Right lobe of liver (tissue), 4 donors: ENCODE measurements at regions not wholly inside any gene's neighbourhood (a gene's known extent, or its start where the extent isn't known, plus 50 kb on each side); places are given as distances from the start of the nearest gene placed in this dataset.

ENCODE experiments used
- POLR2A ChIP-seq: fragments of 450-650 bp; IDR thresholded peaks from one replicate; pipeline ENCODE4 v1.6.1; 2017; ENCODE audit warnings: antibody characterized with exemption, mild to moderate bottlenecking
- TF ChIP-seq, protein P1 (sequence below), 4 donors: fragments of 200-600 bp in 3 of 4; fragments of 450-650 bp in 1 of 4; IDR thresholded peaks; one replicate each; pipeline versions ENCODE4 v1.5.1 to v1.8.0; 2016 to 2022; ENCODE audit warnings: antibody characterized with exemption in 4 of 4, mild to moderate bottlenecking in 2 of 4
- donor health status: DM: no; HTN: no; CAD: no.
- donor health status: DM: no; HTN: no; CAD: no.
- donor health status: DM: no; HTN: yes; CAD: no.

GRCh38 chr2:164115806-164116205 is 380.0 kb upstream of the FIGN start:
- no peak for TF ChIP-seq POLR2A
- TF ChIP-seq, protein P1, sequence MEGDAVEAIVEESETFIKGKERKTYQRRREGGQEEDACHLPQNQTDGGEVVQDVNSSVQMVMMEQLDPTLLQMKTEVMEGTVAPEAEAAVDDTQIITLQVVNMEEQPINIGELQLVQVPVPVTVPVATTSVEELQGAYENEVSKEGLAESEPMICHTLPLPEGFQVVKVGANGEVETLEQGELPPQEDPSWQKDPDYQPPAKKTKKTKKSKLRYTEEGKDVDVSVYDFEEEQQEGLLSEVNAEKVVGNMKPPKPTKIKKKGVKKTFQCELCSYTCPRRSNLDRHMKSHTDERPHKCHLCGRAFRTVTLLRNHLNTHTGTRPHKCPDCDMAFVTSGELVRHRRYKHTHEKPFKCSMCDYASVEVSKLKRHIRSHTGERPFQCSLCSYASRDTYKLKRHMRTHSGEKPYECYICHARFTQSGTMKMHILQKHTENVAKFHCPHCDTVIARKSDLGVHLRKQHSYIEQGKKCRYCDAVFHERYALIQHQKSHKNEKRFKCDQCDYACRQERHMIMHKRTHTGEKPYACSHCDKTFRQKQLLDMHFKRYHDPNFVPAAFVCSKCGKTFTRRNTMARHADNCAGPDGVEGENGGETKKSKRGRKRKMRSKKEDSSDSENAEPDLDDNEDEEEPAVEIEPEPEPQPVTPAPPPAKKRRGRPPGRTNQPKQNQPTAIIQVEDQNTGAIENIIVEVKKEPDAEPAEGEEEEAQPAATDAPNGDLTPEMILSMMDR (IDR thresholded peaks at IDR 0.05), result no peak
